HFFc6 (cell line): ENCODE measurements at regions not wholly inside any gene's neighbourhood (a gene's known extent, or its start where the extent isn't known, plus 50 kb on each side); places are given as distances from the start of the nearest gene placed in this dataset.

Experiments
- DNase-seq: peaks from one replicate; pipeline ENCODE4 v3.0.0-alpha.2; 2018
- H3K27ac Mint-ChIP-seq: 2 replicates; pipeline ENCODE4 v1.8.0; 2020; ENCODE audit warnings: mild to moderate bottlenecking, mixed read lengths
- H3K27me3 Mint-ChIP-seq: 2 replicates; pipeline ENCODE4 v1.8.0; 2021; ENCODE audit warnings: mild to moderate bottlenecking, moderate library complexity, mixed read lengths; ENCODE audit not compliant: insufficient read depth
- H3K36me3 Mint-ChIP-seq: 2 replicates; pipeline ENCODE4 v1.8.0; 2021; ENCODE audit warnings: low read depth, mixed read lengths
- H3K4me1 Mint-ChIP-seq: 2 replicates; pipeline ENCODE4 v1.8.0; 2020; ENCODE audit warnings: low read depth, mixed read lengths
- H3K4me3 Mint-ChIP-seq: 2 replicates; pipeline ENCODE4 v1.8.0; 2020; ENCODE audit warnings: mild to moderate bottlenecking, moderate library complexity, mixed read lengths
- H3K9me3 Mint-ChIP-seq: 2 replicates; pipeline ENCODE4 v1.8.0; 2020; ENCODE audit warnings: mild to moderate bottlenecking, mixed read lengths
- TF ChIP-seq, protein P1 (sequence below): fragments of 200-600 bp; sonication (generic); IDR thresholded peaks from 2 replicates; pipeline ENCODE4 v1.5.0; 2021; ENCODE audit warnings: antibody characterized with exemption, mild to moderate bottlenecking

DNA sequence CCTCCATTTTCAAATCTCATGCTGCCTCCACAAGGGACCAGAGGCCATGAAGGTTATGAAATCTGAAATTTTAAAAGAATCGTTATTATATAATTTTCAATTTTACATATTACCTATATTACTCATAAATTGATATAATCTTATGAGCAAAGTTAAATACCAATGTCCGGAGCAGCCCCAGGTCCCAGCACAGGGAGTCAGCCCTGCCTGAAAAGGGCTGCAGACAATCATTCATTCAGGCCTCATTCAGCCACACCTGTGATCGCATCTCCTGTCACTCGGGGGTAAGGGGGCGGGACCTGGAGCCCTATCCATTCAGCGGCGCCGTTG is 172.5 kb downstream of the AHSP start:
- no peaks in the 10 kb centered on the region for H3K36me3 Mint-ChIP-seq
- H3K4me3 Mint-ChIP-seq = 0 out of 2 replicates have a peak overlapping the region, but pooled peaks have one; percentile 52
- TF ChIP-seq, protein P1, sequence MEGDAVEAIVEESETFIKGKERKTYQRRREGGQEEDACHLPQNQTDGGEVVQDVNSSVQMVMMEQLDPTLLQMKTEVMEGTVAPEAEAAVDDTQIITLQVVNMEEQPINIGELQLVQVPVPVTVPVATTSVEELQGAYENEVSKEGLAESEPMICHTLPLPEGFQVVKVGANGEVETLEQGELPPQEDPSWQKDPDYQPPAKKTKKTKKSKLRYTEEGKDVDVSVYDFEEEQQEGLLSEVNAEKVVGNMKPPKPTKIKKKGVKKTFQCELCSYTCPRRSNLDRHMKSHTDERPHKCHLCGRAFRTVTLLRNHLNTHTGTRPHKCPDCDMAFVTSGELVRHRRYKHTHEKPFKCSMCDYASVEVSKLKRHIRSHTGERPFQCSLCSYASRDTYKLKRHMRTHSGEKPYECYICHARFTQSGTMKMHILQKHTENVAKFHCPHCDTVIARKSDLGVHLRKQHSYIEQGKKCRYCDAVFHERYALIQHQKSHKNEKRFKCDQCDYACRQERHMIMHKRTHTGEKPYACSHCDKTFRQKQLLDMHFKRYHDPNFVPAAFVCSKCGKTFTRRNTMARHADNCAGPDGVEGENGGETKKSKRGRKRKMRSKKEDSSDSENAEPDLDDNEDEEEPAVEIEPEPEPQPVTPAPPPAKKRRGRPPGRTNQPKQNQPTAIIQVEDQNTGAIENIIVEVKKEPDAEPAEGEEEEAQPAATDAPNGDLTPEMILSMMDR = no peak
- H3K4me1 Mint-ChIP-seq = peaks cover 9% of the 10 kb centered on the region
- H3K27ac Mint-ChIP-seq = no peak overlapping the region
- no peak for DNase-seq
- H3K27me3 Mint-ChIP-seq = peaks cover 35% of the 10 kb centered on the region
- no peaks in the 10 kb centered on the region for H3K9me3 Mint-ChIP-seq

DNA sequence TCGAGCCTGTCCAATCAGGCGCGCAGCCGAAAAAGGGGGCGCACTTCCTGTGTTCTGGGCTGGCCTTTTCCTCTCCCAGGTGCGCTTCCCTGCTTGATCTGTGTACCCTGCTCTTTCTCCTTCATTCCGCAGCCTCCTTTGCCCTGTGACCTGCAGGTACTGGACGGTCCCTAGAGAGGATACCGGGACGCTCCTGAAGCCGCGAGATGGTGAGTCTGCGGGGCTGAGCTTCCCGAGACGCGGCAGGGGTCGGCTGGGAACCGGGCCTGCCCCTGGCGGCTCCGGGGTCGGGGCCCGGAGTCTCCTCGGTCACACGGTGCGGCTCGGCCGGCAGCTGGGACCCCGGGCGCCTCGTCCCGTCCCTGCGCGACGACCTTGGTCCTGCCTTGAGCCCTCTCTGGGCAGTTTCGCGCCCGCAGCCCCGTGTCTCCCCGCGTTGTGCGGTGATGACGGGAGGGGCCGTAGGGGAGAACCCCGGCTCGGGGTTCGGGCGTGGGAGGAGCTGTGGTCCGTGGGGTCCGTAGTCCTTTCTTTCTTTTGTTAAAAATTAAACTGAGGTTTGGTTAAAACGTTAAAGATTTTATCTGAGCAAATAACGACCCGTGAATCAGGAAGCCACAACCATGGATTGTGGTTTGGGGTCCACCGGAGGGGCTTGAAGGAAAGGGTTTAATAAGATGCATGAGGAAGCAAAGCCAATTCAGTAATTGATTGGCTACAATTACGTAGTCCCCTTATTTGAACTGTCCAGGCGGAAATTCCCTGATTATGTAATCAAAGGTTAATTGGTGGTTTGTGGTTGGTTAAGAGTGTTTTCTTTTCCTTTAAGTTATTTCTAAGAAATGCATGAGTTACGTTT is 172.8 kb upstream of the ZNF267 start:
- Mint-ChIP-seq H3K27ac (no peak overlapping the region), H3K36me3 (no peaks in the 10 kb centered on the region), H3K27me3 (peaks cover 36% of the 10 kb centered on the region), H3K4me1 (peaks cover 9% of the 10 kb centered on the region), H3K4me3 (peak overlapping the region; percentile 52; the same call in 1 of the 2 replicates), H3K9me3 (no peaks in the 10 kb centered on the region)
- TF ChIP-seq, protein P1 = peak; percentile 32; the same call in 1 of the 2 replicates
- no peak for DNase-seq

DNA sequence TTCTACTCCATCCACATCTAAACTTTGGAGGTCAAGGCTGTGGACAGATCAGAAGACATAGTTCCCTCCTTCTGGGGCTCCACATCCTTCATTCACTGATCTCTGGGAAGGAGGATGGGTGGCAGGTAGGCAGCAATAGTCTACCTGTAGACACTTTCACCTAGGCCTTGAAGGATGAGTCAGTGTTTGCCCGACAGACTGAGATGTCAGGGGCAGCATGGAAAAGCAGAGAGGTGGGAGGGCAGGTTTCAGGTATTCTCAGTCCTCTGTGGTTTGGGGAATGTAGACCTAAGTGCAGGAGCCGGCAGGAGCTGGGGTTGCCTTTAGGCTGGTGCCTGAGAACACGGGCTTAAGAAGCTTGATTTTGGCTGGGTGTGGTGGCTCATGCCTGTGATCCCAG is 171.9 kb upstream of the ZNF267 start:
- no peak for DNase-seq
- TF ChIP-seq, protein P1 = no peak
- Mint-ChIP-seq H3K36me3 (no peaks in the 10 kb centered on the region), H3K27me3 (peaks cover 36% of the 10 kb centered on the region), H3K4me1 (peaks cover 9% of the 10 kb centered on the region), H3K4me3 (no peak overlapping the region), H3K9me3 (no peaks in the 10 kb centered on the region), H3K27ac (no peak overlapping the region)

DNA sequence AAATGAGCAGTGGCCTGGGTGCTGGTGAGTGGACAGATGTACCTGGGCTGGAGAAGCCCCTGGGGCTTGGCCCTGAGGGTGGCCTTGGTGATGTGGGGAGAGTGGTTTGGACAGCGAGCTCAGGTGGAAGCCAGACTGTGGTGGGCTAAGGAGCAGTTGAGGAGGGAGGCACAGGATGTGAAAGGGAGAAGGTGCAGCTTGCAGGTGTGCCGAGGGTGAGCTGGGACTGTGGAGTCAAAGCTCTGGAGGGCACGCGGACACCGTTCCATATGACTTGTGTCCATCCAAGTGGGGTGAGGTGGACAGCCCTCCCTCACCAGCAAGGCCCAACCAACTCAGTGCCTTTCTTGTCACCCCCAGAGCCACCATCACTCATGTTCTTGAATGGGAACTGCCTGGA is 170.8 kb upstream of the ZNF267 start:
- H3K27ac Mint-ChIP-seq = no peak overlapping the region
- H3K4me1 Mint-ChIP-seq = peaks cover 9% of the 10 kb centered on the region
- TF ChIP-seq, protein P1 = no peak
- H3K9me3 Mint-ChIP-seq = no peaks in the 10 kb centered on the region
- no peaks in the 10 kb centered on the region for H3K36me3 Mint-ChIP-seq
- DNase-seq = no peak
- H3K4me3 Mint-ChIP-seq = no peak overlapping the region
- peaks cover 36% of the 10 kb centered on the region for H3K27me3 Mint-ChIP-seq

DNA sequence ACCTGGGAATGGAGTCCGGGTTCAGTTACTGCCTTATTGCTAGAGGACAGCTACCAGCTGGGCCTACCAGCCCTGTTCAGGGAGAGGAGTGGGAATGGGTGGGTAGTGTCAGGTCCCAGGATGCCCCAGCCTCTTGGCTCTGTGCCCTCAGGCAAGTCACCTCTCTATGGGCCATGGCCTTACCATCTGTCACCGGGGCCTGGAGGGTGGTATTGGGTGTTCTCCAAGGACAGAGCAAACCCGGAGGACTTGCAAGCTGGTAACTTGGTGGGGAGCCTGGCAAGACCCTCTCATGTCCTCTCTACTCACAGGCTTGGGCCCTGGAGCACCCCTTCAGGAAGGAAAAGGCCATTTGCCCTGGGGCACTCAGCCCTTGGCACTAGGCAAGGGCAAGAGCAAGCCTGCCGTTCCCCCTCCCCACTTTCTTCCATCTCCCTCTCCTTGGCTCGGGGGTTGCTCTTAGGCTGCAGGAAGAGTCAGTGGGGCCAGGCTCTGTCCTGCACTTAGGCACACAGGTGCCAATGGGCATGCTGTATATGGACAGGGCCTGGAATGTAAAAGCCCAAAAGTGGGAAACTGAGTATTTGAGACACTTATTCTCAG is 170.0 kb upstream of the ZNF267 start:
- H3K9me3 Mint-ChIP-seq = no peaks in the 10 kb centered on the region
- no peak for DNase-seq
- TF ChIP-seq, protein P1 = no peak
- peaks cover 9% of the 10 kb centered on the region for H3K4me1 Mint-ChIP-seq
- H3K27me3 Mint-ChIP-seq = peaks cover 33% of the 10 kb centered on the region
- H3K36me3 Mint-ChIP-seq = no peaks in the 10 kb centered on the region
- H3K4me3 Mint-ChIP-seq = no peak overlapping the region
- no peak overlapping the region for H3K27ac Mint-ChIP-seq
